ENCODE measurements at regions not wholly inside any gene's neighbourhood (a gene's known extent, or its start where the extent isn't known, plus 50 kb on each side); places are given as distances from the start of the nearest gene placed in this dataset.
A peak's percentile ranks its signal among the peaks of the same experiment; 100 is the strongest.

- no peaks in the 10 kb centered on the region for H3K27me3 ChIP-seq (ENCODE audit: control insufficient read depth in 2 of 2, insufficient read depth in 2 of 2, low read length in 2 of 2)
- H3K4me3 ChIP-seq (replicated peaks in 1 of 3; ENCODE audit: insufficient read depth in 1 of 3, low read depth in 1 of 3, low read length in 3 of 3), result no peak overlapping the region
- TF ChIP-seq POLR2A (IDR thresholded peaks at IDR 0.05; ENCODE audit: low read depth, low read length), result no peak
- TF ChIP-seq CTCF (IDR thresholded peaks at IDR 0.05; ENCODE audit: extremely low read depth in 1 of 2, insufficient read depth in 1 of 2, low read depth in 1 of 2, low read length in 2 of 2), result no peak
- no peak for TF ChIP-seq EZH2 (IDR thresholded peaks at IDR 0.05; ENCODE audit: borderline replicate concordance, low read depth, low read length, severe bottlenecking)
- no peak for TF ChIP-seq JUN (IDR thresholded peaks at IDR 0.05; ENCODE audit: borderline replicate concordance, insufficient read depth, insufficient read length, low read depth)
- H3K9me1 ChIP-seq (replicated peaks; ENCODE audit: control insufficient read depth, extremely low read depth, insufficient read depth, low read length), result no peaks in the 10 kb centered on the region
- dilution Hi-C loops (cut with MboI; ENCODE audit: extremely low pct_ligation_motif_present, low sequenced_read_pairs) (no loop called here), intact Hi-C loops (cut with micrococcal nuclease) (no loop called here)
- H3K9ac ChIP-seq (replicated peaks; ENCODE audit: extremely low read depth, insufficient read depth, low read length), result no peak overlapping the region
- CTCF ChIA-PET, result no interaction called here
- no peak overlapping the region for H2AFZ ChIP-seq (ENCODE audit: low read depth, low read length)
- no peaks in the 10 kb centered on the region for H4K20me1 ChIP-seq (replicated peaks; ENCODE audit: control insufficient read depth, extremely low read depth, insufficient read depth, low read length)
- no peaks in the 10 kb centered on the region for H3K36me3 ChIP-seq (ENCODE audit: control insufficient read depth in 2 of 2, extremely low read depth in 1 of 2, insufficient read depth in 2 of 2, low read length in 2 of 2)
- POLR2A ChIA-PET, result no interaction called here
- H3K79me2 ChIP-seq (ENCODE audit: control insufficient read depth, insufficient read depth, low read length), result no peaks in the 10 kb centered on the region
- H3K4me2 ChIP-seq (ENCODE audit: insufficient read depth, low read length), result no peak overlapping the region
- BruUV-seq (replicated peaks), result no TSS peak
- FAIRE-seq (no peak), DNase-seq (ENCODE audit: low read depth, low spot score) (no peak)
- no peaks in the 10 kb centered on the region for H3K9me3 ChIP-seq (replicated peaks; ENCODE audit: control insufficient read depth, insufficient read depth, low read length)
- no peaks in the 10 kb centered on the region for H3K4me1 ChIP-seq (ENCODE audit: control insufficient read depth, extremely low read depth, insufficient read depth, low read length)
- H3K27ac ChIP-seq (ENCODE audit: insufficient read depth, low read depth, low read length), result no peak overlapping the region
These were observed 1100.9 kb downstream of the RPA4 start for GRCh38 chrX:97984641-97985040.

- CTCF ChIA-PET, result no interaction called here
- POLR2A ChIA-PET, result no interaction called here
- Histone ChIP-seq H3K27me3 (ENCODE audit: control insufficient read depth in 2 of 2, insufficient read depth in 2 of 2, low read length in 2 of 2) (no peaks in the 10 kb centered on the region), H2AFZ (ENCODE audit: low read depth, low read length) (no peak overlapping the region), H3K4me2 (ENCODE audit: insufficient read depth, low read length) (no peak overlapping the region), H3K36me3 (ENCODE audit: control insufficient read depth in 2 of 2, extremely low read depth in 1 of 2, insufficient read depth in 2 of 2, low read length in 2 of 2) (no peaks in the 10 kb centered on the region), H3K79me2 (ENCODE audit: control insufficient read depth, insufficient read depth, low read length) (no peaks in the 10 kb centered on the region), H3K9me1 (replicated peaks; ENCODE audit: control insufficient read depth, extremely low read depth, insufficient read depth, low read length) (no peaks in the 10 kb centered on the region), H3K4me3 (replicated peaks in 1 of 3; ENCODE audit: insufficient read depth in 1 of 3, low read depth in 1 of 3, low read length in 3 of 3) (no peak overlapping the region), H4K20me1 (replicated peaks; ENCODE audit: control insufficient read depth, extremely low read depth, insufficient read depth, low read length) (no peaks in the 10 kb centered on the region), H3K4me1 (ENCODE audit: control insufficient read depth, extremely low read depth, insufficient read depth, low read length) (no peaks in the 10 kb centered on the region), H3K9me3 (replicated peaks; ENCODE audit: control insufficient read depth, insufficient read depth, low read length) (no peaks in the 10 kb centered on the region), H3K9ac (replicated peaks; ENCODE audit: extremely low read depth, insufficient read depth, low read length) (no peak overlapping the region), H3K27ac (ENCODE audit: insufficient read depth, low read depth, low read length) (no peak overlapping the region)
- DNase-seq (ENCODE audit: low read depth, low spot score), result no peak
- TF ChIP-seq POLR2AphosphoS5 (IDR thresholded peaks at IDR 0.05; ENCODE audit: insufficient read depth, low read depth, low read length) (no peak), MYC (IDR thresholded peaks at IDR 0.05; ENCODE audit: low read depth, low read length) (no peak), JUN (IDR thresholded peaks at IDR 0.05; ENCODE audit: borderline replicate concordance, insufficient read depth, insufficient read length, low read depth) (no peak), MAX (IDR thresholded peaks at IDR 0.05; ENCODE audit: insufficient read depth, insufficient read length) (no peak), GATA2 (IDR thresholded peaks at IDR 0.05; ENCODE audit: insufficient read depth, insufficient read length, low read depth, low read length) (no peak), POLR2A (IDR thresholded peaks at IDR 0.05; ENCODE audit: low read depth, low read length) (no peak), EZH2 (IDR thresholded peaks at IDR 0.05; ENCODE audit: borderline replicate concordance, low read depth, low read length, severe bottlenecking) (no peak), FOS (IDR thresholded peaks at IDR 0.05; ENCODE audit: borderline replicate concordance, insufficient read depth, low read length) (no peak), CTCF (IDR thresholded peaks at IDR 0.05; ENCODE audit: extremely low read depth in 1 of 2, insufficient read depth in 1 of 2, low read depth in 1 of 2, low read length in 2 of 2) (no peak)
- peak; percentile 55 for FAIRE-seq
- intact Hi-C loops (cut with micrococcal nuclease) (no loop called here), dilution Hi-C loops (cut with MboI; ENCODE audit: extremely low pct_ligation_motif_present, low sequenced_read_pairs) (no loop called here)
- no TSS peak for BruUV-seq (replicated peaks)
These were observed 1101.4 kb downstream of the RPA4 start for GRCh38 chrX:97985096-97985495.
